WTC11 (cell line): ENCODE measurements at regions not wholly inside any gene's neighbourhood (a gene's known extent, or its start where the extent isn't known, plus 50 kb on each side); places are given as distances from the start of the nearest gene placed in this dataset.

Source experiments
- AFF4 ChIP-seq: sonication (generic); formaldehyde crosslinking; IDR thresholded peaks from 2 replicates; pipeline ENCODE4 v1.8.1; 2023; ENCODE audit warnings: mild to moderate bottlenecking, missing genetic modification reagents, borderline replicate concordance
- CTCF ChIP-seq: fragments of 200-600 bp; IDR thresholded peaks from 2 replicates; pipeline ENCODE4 v1.8.0; 2022; ENCODE audit warnings: antibody characterized with exemption
- FOXP4 ChIP-seq: sonication (generic); formaldehyde crosslinking; IDR thresholded peaks from 2 replicates; pipeline ENCODE4 v1.8.0; 2022; ENCODE audit warnings: mild to moderate bottlenecking, missing genetic modification reagents
- MAX ChIP-seq: sonication (generic); formaldehyde crosslinking; IDR thresholded peaks from 2 replicates; pipeline ENCODE4 v1.8.0; 2022; ENCODE audit warnings: mild to moderate bottlenecking, missing genetic modification reagents
- USF1 ChIP-seq: sonication (generic); formaldehyde crosslinking; IDR thresholded peaks from 2 replicates; pipeline ENCODE4 v1.8.0; 2022; ENCODE audit warnings: mild to moderate bottlenecking, missing genetic modification reagents
- ZNF263 ChIP-seq: sonication (generic); formaldehyde crosslinking; IDR thresholded peaks from 2 replicates; pipeline ENCODE4 v1.8.1; 2022; ENCODE audit warnings: low read depth, mild to moderate bottlenecking, moderate library complexity, missing genetic modification reagents

GRCh38 chr6:156654919-156655918, 122.0 kb upstream of the ARID1B start:
- TF ChIP-seq ZNF263 (no peak), CTCF (no peak), AFF4 (no peak), USF1 (CRISPR knock-in tag) (no peak), FOXP4 (CRISPR knock-in tag) (no peak), MAX (CRISPR knock-in tag) (no peak)
